Stimulated activated CD8-positive, alpha-beta memory T cell treated with anti-CD3 and anti-CD28 coated beads, Interleukin-15, amount 100 ng/mL, for 24 hours (primary cell): ENCODE measurements at regions not wholly inside any gene's neighbourhood (a gene's known extent, or its start where the extent isn't known, plus 50 kb on each side); places are given as distances from the start of the nearest gene placed in this dataset.

Experiments
- DNase-seq: peaks from one replicate; pipeline ENCODE4 v3.0.0-alpha.2; 2020; ENCODE audit warnings: low read depth

DNA sequence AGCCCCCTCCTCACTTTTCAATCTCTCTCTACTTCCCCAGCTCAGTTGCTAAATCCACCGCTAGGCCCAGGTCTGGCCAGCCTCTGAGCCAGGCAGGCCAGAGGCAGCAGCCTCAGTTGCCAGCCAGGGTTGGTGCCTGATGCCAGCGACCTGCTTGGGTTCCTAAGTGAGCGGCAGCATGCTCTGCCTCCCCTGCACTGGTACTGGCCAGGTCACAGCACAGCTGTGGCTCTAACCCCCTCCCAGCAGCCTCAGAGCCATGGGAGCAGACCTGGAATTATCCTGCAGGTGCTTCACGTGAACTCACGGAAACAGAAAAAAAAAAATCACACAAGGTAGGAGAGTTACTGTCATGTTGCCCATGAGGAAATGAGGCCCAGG is 82.5 kb upstream of the ATF3 start:
- no peak for DNase-seq

DNA sequence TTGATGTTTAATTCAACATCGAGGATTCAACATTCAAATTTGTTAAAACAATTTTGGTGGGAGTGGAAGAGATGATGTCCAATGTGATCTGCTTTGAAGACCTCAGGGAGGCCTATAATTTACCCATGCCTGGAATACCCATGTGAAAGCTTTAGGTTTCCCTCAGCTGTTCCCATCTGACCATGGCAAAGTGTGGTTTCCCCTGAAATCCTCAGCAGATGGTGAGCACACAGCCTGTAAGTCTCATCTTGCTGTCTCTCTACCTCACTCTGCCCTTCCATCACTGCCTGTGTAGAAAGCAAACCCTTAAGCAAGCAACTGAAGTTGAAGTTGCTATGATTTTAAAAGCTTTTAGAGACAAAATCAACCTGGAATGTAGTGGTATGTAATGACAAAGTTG is 80.1 kb upstream of the ATF3 start:
- DNase-seq: no peak

DNA sequence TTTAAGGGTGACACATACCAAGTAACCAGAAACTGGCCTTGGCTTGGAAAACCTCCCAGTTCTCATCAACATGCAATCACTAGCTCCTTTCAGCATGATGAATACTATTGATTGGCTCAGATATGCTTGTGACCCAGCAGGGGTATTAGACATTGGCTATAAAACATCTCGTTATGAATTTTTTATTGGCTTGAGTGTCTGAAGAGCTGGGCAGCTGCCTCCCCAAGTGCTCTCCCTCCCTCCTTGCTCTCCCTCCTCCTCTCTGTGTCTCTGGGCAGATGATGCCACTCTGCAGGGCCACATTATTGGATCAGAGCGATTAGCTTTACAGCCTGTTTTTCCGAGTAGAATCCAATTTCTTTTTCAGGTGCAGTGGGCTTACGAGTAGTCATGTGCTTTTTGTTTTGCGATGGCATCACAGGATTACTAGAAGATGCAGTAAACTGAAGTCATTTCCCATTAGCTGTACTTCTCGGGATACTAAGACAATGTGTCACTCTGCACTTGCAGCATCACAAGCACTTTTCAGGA is 79.3 kb upstream of the ATF3 start:
- no peak for DNase-seq

DNA sequence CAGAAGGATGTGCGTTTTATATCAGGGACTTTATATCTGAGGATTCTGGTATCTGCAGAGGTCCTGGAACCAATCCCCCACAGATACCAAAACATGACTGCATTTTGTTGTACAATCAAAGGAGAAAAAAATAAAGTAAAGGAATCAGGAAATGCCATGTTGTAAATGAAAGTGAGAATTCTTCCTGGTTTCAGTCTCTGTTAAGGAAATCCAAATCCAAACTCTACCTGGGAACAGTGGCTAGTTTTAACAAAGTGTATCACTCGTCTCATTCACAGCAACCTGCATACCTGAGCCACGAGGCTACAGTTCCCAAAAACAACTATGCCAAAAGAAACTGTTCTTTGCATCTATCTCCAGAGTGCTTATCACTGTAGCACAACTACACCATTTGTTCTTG is 77.3 kb upstream of the ATF3 start:
- DNase-seq: no peak

DNA sequence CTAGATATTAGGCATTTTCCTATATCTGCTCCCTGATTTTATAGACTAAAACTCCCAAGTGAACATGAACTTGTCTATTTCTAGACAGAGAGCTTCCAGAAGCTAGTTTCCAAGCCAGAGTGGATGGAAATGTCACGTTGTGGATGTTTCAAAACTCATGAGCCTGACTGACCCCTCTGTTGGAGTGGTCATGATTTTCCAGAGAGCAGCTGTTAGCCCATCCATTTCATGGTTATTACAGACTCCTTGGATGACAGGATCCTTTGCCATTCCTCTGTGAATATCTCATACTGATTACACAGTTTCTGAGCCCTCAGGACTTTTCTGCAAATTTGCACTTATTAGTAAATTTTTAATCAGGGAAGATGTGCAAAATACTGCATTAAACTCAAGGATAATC is 76.8 kb upstream of the ATF3 start:
- no peak for DNase-seq

DNA sequence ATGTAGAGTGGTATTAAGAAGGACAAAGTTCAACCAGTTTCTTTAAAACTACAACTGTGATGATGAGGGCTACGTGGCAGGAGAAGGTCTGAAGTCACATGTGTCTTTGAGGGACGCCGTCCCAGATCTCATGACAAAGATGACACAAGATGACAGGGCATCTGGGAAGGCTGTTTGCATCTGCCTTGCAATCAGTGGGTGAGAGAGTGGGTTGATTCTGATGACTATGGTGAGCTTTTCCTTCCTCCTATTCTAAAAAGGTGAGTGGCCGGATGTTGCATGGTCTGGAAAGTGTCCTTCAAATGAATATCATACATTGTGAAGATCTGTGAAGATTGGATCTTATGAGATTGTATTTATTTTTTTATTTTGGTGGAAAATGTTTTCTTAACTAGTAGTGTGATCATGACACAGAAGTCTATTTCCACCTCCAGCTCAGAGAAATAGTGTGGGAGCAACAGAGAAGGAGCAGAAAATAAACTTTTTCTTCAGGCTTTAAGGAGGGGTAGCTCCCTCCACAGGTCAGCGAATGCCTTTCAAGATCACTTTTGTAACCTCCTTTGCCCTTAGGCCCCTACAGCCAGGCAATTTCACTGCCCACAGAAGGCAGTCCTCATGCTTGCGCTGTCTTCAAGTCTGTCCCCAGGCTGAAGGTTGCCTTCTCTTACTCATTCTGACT is 76.0 kb upstream of the ATF3 start:
- no peak for DNase-seq

DNA sequence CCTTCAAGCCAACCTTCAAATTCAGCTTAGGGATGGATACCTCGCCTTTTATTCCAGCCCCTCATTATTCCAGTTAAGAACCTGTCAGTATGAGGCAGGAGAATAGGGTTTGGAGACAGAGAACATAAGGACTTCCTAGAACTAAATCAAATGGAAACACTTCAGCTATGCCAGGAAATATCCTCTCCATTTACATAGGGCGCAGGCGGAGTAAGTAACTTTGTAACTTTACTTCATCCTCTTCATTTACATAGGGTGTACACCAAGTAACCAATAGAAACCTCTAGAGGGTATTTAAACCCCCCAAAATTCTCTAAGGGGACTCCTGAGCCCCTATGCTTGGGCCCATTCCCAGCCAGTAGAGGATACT is 75.4 kb upstream of the ATF3 start:
- DNase-seq: no peak

DNA sequence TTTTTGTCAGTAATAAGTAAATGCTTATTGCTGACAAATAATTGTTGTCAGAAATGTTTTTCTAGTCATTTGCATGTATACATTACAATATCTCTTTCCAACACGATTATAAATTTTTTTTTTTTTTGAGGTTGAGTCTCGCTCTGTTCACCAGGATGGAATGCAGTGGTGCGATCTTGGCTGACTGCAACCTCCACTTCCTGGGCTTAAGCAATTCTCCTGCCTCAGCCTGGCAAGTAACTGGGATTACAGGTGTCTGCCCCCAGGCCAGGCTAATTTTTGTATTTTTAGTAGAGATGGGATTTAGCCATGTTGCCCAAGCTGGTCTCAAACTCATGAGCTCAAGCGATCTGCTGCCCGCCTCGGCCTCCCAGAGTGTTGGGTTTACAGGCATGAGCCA is 72.0 kb upstream of the ATF3 start:
- DNase-seq: no peak

DNA sequence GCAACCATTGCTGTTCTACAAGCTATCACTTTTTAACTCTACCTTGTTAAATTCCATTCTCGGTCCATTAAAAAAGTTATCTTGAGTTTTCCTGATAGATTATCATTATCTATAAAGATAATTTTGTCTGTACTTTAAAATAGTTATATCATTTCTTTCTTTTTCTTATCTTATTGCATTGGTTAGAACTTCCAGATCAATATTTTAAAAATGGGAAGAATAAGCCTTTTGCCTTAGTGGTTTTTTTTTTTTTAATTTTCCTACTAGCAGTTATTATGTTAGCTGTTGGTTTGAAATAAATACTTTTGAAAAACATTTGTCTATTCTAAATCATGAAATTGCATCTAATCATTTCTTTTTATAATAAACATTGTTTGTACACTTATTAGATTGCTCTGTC is 71.0 kb upstream of the ATF3 start:
- DNase-seq: no peak

DNA sequence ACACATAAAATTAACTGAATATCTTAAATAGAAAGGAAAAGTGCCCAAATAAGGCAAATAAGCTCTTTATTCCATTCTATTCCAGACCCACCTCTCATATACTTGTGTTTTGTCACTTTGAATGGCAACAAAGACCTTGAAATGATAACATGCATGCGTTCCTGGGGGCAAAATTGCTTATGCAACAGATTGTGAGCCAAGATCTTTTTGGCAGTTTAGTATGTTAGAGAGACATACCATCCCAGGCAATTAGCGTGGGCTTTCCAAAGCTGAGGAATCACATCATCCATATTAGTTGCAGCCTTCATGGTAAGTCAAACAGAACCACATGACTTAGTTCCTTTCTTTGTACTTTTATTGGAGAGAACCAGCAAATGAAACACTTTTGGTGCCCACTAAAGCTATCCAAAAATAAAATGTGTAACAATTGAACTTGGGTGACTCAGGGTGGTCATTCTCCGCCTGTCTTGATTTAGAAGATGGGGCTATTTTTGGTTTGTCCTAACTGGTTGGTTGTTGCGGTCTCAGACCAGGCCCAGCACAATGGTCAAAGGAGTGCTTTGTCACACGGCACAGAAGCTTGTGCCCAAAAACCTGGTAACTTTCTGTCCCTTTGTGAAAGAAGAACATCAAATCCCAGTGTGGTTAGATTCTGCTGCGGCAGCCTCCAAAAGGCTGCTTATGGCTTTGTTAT is 68.7 kb upstream of the ATF3 start:
- no peak for DNase-seq

DNA sequence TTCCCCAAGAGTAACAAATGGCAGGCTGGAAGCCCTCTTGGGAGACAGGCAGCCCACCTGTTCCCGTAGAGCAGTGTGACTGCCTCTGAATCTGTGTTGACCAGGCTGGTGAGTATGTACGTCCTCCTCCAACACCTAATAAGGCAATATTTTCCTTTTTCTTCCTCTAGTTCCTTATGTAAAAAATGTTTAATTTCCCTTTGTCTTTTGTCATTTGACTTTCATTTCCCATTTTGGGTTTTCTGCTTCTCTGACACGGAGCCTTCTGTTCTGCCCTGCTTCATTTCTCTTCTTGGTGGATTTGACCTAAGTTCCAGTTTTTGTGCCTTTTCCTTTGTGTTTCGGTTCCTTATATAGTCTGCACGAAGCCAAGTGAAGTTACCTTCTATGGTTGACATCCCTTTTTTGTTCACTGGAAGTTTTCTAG is 65.8 kb upstream of the ATF3 start:
- DNase-seq: no peak

DNA sequence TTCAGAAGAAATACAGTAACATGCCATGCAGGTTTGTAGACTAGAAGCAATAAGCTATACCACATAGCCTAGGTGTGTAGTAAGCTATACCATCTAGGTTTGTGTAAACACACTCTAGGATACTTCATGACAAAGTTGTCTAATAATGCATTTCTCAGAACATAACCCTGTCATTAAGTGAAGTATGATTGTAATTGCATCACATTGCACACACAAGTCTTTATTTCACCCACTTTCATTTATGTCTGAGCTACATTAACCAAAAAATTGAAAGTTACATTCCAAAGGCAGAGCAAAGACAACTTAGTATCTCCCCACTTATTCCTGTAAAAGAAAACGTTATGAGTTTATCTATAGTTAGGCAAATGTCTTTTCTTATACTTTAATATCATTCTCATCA is 64.5 kb upstream of the ATF3 start:
- DNase-seq: no peak

DNA sequence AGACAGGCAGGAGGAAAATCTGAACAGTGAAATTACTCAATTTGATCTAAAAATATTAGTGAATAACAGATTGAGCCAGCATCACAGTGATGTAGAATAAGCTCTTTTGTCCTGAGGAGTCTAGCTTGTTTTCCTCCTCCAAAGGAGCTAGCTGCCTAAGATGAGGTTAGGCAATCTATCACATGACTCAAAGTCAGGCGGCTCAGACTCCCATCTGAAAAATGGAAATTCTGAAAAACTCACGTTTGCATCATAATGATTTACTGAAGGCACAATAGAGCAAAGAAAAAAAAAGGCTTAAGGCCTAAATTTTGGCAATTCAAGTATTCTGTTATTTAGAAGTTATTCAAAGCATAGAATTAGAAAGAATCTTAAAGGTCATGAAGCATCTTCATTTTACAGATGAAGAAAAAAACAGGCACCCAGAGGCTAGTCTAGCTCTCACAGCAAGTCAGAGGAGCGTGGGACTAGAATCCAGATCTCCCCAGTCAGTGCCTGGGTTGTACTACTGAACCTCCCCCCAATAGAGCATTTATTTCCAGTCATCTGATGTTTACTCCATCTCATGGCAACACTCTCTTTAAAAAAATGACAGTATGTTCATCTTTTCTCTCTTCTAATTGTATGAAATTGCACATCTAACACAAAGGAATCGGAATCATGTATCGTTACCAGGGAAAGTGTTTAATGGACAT is 62.5 kb upstream of the ATF3 start:
- DNase-seq: no peak

DNA sequence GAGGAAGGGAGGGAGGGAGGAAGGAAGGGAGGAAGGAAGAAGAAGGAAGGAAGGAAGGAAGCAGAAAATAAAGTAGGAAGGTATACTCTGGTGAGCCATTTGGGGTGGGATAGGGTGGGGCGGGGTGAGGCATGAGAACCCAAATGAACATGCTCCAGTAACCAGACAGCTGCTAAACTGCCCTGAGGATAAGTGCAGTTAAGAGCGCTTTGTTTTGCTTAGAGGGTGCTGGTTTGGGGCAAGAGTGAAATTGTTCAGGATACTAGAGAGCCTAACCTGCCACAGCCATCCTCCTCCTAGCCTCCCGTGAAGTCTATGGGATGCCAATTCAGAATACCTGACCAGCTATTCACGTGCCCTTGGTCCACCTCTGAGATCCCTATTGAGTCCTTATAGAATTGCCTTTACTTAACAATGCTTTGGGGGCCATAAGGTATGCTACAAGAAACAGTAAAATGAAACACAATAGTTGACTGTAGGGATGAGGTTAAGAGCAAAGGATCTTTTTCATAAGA is 59.0 kb upstream of the ATF3 start:
- no peak for DNase-seq

DNA sequence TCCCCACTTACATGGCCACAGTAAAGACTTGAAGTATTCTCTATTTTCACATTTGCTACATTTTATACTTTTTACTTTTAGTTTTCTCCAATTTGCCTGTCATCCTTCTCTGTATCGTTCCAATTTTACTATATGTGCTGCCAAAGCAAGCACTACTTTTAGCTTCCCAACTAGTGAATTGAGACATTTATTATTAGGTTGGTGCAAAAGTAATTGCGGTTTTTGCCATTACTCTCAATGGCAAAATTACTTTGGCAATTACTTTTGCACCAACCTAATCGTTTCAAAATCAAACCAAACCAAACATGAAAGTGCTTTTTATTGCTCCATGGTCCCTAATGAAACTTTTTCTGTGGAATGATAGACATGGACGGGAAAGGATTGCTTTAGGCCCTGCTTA is 56.6 kb upstream of the ATF3 start:
- no peak for DNase-seq

DNA sequence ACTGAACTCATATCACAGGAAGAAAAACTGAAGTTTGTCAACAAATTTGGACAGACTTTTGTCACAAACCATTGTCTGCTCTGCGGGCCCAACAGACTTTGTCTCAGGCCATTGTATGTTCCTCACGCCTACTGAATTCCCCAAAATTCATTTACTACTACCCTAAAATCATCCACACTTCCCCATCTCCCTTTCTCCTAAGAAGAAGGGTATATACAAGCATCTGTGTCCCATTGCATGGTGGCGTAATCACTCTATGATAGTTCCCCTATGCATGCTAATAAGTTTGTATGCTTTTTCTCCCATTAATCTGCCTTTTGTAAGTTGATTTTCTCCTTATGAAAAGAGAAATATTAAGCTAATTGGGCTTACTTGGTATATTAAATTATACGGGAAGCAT is 54.9 kb upstream of the ATF3 start:
- DNase-seq: no peak

DNA sequence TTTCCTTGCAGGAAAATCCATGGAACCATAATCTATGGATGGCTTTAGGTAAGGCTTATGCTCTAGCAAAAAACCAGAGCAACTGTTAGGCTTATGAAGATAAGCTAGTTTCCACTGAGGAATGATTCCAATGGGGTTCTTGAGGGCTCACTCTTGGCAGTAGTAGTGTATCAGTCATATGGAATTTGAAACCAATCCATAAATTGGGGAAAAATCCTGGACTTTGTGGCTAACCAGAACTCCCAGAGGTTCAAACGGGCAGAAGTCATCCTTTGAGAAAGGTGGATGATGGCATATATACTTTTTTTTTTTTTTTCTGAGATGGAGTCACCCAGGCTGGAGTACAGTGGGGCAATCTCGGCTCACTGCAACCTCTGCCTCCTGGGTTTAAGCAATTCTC is 54.2 kb upstream of the ATF3 start:
- DNase-seq: no peak

DNA sequence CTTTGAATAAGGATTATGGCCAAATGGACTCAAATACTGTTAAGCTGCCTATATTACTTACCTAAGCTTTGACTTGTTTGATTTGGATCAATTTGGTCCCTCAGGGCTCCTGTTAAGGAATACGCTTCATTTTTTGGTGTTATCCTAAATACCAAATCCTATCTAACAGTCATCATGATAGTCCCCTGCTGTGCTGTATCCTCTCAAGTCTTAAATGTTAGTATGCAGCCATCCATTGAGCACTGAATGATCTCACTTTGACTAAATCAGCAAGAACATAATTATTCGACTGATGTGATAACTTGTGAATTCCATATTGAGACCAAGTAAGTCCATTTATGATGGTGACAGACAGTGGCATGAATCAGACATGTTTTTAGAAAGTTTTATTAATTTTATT is 53.1 kb upstream of the ATF3 start:
- no peak for DNase-seq

DNA sequence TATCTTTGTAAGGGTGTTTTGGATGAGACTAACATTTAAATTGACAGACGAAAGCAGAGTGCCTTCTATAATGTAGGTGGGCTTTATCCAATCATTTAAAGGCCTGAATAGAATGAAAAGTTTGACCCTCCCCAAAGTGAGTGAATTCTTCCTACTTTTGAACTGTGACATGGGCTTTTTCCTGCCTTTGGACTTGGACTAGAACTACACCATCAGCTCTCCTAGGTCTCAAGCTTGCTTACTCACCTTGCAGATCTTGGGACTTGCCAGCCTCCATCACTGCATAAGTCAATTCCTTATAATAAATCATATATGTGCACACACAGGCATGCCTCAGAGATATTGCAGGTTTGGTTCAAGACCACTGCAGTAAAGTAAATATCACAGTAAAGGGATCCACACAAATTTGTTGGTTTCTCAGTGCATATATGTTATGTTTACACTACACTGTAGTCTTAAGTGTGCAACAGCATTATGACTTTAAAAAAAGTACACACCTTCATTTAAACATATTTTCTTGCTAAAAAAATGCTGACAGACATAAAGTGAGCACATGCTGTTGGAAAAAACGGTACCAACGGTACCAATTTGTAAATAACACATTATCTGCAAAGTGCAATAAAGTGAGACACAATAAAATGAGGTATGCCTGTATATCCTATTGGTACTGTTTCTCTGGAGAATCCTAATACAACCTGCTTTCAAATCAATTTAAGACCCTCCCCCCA is 51.6 kb upstream of the ATF3 start:
- no peak for DNase-seq

DNA sequence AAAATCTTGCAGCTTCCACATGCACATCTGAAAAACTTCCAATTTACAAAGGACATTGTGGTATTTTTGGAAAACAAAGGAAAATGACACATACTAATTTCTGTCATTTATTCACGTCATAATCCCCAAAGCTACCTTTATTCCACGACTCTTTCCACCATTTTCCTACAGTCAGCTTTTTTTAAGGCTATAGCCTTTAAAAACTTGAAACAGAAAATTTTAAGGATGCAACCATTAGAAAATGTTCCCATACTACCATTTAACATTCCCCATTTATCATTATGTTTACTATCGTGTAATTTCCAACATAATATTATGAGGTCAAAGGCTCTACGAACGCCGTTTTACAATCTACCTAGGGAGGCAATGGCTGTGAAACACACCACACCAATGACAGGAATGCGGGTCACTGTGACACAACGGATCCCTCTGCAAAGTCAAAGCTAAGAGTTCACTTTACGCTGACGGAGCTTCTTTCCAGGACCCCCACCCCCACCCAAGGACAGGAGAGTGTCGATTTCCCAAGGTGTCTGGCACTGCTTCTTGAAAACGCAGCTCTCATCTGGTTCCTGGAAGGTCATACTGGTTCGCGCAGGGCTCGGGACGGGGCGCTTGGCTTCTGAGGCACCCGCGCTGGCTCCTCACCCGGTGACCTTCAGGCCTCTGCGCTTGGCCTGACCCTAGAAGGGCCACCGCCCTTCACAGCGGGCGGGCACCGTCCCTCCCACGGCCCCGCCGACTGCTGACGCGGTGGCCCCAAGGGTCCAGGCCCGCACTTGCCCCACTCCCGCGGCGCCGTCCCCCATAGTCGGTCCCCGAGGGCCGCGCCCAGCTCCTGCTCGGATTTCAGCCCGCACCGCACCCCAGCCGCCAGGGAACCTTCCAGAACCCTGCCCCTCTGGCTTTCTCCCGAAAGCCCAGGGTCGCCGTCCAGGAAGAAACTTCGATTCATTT is 50.5 kb upstream of the ATF3 start:
- DNase-seq: no peak
